ENCODE measurements at regions not wholly inside any gene's neighbourhood (a gene's known extent, or its start where the extent isn't known, plus 50 kb on each side); places are given as distances from the start of the nearest gene placed in this dataset.

- no peaks in the 10 kb centered on the region for H3K27me3 ChIP-seq (ENCODE audit: insufficient read depth, poor library complexity, severe bottlenecking)
- no peak overlapping the region for H3K4me3 ChIP-seq (replicated peaks; ENCODE audit: insufficient read depth, low read length)
- peak; percentile 45 to 55 for DNase-seq (ENCODE audit: low read depth in 1 of 2, low spot score in 1 of 2)
- TF ChIP-seq CTCF (IDR thresholded peaks at IDR 0.05; ENCODE audit: insufficient read depth, low read length) (no peak), SPI1 (IDR thresholded peaks at IDR 0.05; ENCODE audit: borderline replicate concordance, low read depth) (no peak), POLR2AphosphoS5 (IDR thresholded peaks at IDR 0.05; ENCODE audit: low read depth) (no peak), GABPA (IDR thresholded peaks at IDR 0.05; ENCODE audit: low read depth) (no peak), REST (IDR thresholded peaks at IDR 0.05; ENCODE audit: insufficient replicate concordance, low read depth) (no peak)
- H3K27ac ChIP-seq (replicated peaks), result peak overlapping the region; percentile 33; the same call in 1 of the 2 replicates
These were observed 71.3 kb upstream of the TBL1X start for GRCh38 chrX:9393571-9393970.

GRCh38 chrX:9394212-9394611 lies 70.6 kb upstream of the TBL1X start:
- no peak overlapping the region for H3K4me3 ChIP-seq (replicated peaks; ENCODE audit: insufficient read depth, low read length)
- H3K27ac ChIP-seq (replicated peaks), result no peak overlapping the region
- DNase-seq (ENCODE audit: low read depth in 1 of 2, low spot score in 1 of 2), result no peak
- no peak for TF ChIP-seq REST (IDR thresholded peaks at IDR 0.05; ENCODE audit: insufficient replicate concordance, low read depth)
- TF ChIP-seq CTCF (IDR thresholded peaks at IDR 0.05; ENCODE audit: insufficient read depth, low read length), result no peak
- no peak for TF ChIP-seq POLR2AphosphoS5 (IDR thresholded peaks at IDR 0.05; ENCODE audit: low read depth)
- no peak for TF ChIP-seq GABPA (IDR thresholded peaks at IDR 0.05; ENCODE audit: low read depth)
- no peak for TF ChIP-seq SPI1 (IDR thresholded peaks at IDR 0.05; ENCODE audit: borderline replicate concordance, low read depth)
- H3K27me3 ChIP-seq (ENCODE audit: insufficient read depth, poor library complexity, severe bottlenecking), result no peaks in the 10 kb centered on the region

- no peak overlapping the region for H3K4me3 ChIP-seq (replicated peaks; ENCODE audit: insufficient read depth, low read length)
- H3K27me3 ChIP-seq (ENCODE audit: insufficient read depth, poor library complexity, severe bottlenecking), result no peaks in the 10 kb centered on the region
- H3K27ac ChIP-seq (replicated peaks), result no peak overlapping the region
- DNase-seq (ENCODE audit: low read depth in 1 of 2, low spot score in 1 of 2), result no peak
- TF ChIP-seq SPI1 (IDR thresholded peaks at IDR 0.05; ENCODE audit: borderline replicate concordance, low read depth) (no peak), REST (IDR thresholded peaks at IDR 0.05; ENCODE audit: insufficient replicate concordance, low read depth) (no peak), CTCF (IDR thresholded peaks at IDR 0.05; ENCODE audit: insufficient read depth, low read length) (no peak), POLR2AphosphoS5 (IDR thresholded peaks at IDR 0.05; ENCODE audit: low read depth) (no peak), GABPA (IDR thresholded peaks at IDR 0.05; ENCODE audit: low read depth) (no peak)
These were observed 67.9 kb upstream of the TBL1X start for GRCh38 chrX:9396930-9397329.
